ENCODE measurements at regions not wholly inside any gene's neighbourhood (a gene's known extent, or its start where the extent isn't known, plus 50 kb on each side); places are given as distances from the start of the nearest gene placed in this dataset.

DNA sequence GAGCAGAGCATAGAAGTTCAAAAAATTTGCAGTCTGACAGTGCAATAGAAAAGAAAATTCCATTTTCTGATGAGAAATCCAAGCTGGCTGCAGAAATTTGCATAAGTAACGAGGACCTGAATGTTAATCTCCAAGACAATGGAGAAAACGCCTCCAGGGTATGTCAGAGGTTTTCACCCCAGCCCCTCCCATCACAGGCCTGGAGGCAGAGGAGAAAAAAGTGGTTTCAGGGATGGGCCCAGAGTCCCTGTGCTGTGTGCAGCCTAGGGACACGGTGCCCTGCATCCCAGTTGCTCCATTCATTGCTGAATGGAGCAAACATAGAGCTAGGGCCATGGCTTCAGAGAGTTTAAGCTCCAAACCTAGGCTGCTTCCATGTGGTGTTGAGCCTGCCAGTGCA is 327.9 kb upstream of the KHDRBS2 start:
- no peak overlapping the region for H3K4me3 ChIP-seq (ENCODE audit: control insufficient read depth, low read depth, low read length)
- TF ChIP-seq, protein P1, sequence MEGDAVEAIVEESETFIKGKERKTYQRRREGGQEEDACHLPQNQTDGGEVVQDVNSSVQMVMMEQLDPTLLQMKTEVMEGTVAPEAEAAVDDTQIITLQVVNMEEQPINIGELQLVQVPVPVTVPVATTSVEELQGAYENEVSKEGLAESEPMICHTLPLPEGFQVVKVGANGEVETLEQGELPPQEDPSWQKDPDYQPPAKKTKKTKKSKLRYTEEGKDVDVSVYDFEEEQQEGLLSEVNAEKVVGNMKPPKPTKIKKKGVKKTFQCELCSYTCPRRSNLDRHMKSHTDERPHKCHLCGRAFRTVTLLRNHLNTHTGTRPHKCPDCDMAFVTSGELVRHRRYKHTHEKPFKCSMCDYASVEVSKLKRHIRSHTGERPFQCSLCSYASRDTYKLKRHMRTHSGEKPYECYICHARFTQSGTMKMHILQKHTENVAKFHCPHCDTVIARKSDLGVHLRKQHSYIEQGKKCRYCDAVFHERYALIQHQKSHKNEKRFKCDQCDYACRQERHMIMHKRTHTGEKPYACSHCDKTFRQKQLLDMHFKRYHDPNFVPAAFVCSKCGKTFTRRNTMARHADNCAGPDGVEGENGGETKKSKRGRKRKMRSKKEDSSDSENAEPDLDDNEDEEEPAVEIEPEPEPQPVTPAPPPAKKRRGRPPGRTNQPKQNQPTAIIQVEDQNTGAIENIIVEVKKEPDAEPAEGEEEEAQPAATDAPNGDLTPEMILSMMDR (conservative IDR thresholded peaks at IDR 0.05; ENCODE audit: control insufficient read depth, insufficient read depth, low read depth, low read length), result no peak
- DNase-seq (ENCODE audit: low read depth), result no peak

DNA sequence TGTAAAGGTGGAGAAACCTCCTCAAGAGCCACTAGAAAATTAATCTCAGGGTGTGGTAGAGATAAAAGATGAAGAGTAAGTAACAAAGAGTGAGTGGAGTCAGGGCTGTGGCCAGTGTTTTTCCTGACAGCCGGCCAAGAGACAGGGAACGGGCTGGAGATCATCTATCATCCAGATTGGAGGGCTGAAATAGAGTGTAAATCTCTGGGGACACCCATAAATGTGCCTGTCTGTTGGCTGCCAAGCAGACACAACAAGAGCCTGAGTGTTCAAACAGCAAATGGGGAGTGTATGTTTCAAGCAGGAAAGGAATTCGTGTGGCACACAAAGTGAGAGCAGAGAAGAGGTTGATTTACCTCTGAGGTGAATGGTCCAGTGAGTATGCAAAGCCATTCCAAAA is 326.4 kb upstream of the KHDRBS2 start:
- no peak overlapping the region for H3K4me3 ChIP-seq (ENCODE audit: control insufficient read depth, low read depth, low read length)
- DNase-seq (ENCODE audit: low read depth), result no peak
- TF ChIP-seq, protein P1 (conservative IDR thresholded peaks at IDR 0.05; ENCODE audit: control insufficient read depth, insufficient read depth, low read depth, low read length), result no peak

DNA sequence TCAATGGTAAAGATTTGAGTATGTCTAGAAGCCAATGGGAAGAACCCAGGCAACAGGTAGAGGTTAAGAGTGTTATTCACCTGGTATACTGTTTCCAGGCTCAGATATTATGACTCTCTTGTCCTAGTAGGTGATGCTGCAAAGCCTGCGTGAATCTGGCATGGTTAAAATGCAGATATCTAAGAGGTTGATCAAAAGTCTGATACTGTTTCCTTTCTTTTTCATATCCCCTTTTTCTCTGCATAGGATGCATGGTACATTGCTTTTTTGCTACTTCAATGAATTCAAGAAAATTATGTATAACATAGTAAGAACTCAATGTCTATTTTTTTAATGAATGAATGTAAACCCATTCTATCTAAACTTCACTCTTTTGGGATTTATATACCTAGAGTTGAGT is 284.3 kb upstream of the KHDRBS2 start:
- no peak for DNase-seq (ENCODE audit: low read depth)
- TF ChIP-seq, protein P1 (conservative IDR thresholded peaks at IDR 0.05; ENCODE audit: control insufficient read depth, insufficient read depth, low read depth, low read length), result no peak
- H3K4me3 ChIP-seq (ENCODE audit: control insufficient read depth, low read depth, low read length), result no peak overlapping the region

DNA sequence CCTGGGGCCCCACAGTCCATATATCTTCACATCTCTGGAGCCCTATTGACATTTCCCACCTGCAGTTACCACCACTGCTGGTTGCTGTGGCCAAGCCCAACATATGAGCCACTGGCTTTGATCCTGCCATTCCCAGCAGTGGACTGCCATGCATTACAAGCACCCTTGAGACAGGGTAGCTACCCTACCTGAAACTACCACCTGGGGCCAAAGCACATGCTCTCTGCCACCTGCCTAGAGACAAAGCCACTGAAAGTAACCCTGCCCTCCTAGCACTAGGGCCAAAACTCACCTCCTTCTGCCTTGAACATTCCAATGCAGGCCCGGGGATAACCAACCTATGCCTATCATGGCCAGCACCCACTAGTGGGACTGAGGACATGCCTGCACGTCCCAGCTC is 255.5 kb upstream of the KHDRBS2 start:
- H3K4me3 ChIP-seq (ENCODE audit: control insufficient read depth, low read depth, low read length), result no peak overlapping the region
- TF ChIP-seq, protein P1 (conservative IDR thresholded peaks at IDR 0.05; ENCODE audit: control insufficient read depth, insufficient read depth, low read depth, low read length), result no peak
- no peak for DNase-seq (ENCODE audit: low read depth)

DNA sequence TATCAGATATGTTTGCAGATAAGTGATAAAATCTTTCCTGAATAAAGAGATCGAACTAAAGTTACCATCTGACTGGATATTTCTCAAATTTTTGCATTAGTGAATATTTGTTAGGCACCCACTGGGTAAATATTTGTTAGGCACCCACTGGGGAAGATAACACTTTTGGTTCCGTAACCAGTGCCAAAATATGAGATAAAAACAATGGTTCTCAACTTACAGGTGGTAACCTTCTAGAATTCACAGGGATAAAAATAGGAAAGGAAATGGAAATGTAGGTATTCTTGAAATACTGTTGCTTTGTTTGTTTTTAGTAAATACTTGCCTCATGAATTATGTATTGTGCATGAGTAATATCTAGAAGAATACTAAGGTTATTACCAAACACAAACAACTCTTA is 245.0 kb upstream of the KHDRBS2 start:
- TF ChIP-seq, protein P1 (conservative IDR thresholded peaks at IDR 0.05; ENCODE audit: control insufficient read depth, insufficient read depth, low read depth, low read length), result no peak
- DNase-seq (ENCODE audit: low read depth), result no peak
- no peak overlapping the region for H3K4me3 ChIP-seq (ENCODE audit: control insufficient read depth, low read depth, low read length)

DNA sequence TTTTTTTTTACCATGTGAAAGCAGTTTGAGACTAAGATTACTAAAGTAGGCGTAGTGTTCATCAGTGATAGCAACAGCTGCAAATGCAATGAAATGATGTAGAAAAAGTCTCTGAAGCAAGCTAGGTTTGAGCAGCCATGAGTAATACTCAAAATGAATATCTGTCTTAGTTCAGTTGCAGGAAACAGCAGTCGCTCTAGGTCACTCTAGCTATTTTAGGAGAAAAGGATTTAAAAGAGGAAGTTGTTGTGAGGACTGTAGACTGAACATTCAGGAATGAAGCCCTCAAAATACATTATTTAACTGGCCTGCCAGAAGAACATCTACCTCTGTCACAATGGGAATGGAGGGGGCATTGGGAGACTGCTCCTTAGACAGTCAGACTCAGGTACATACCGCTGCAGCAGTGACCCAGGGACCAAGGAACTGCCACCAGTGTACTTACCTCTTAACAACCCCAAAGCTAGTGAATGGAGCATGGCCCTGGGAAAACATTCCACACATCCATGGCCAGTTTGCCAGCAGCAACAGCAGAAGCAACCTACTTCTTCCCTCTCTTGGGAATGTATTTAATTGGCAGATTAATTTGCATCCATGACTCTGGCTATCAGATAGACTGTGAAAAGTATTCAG is 243.0 kb upstream of the KHDRBS2 start:
- TF ChIP-seq, protein P1 (conservative IDR thresholded peaks at IDR 0.05; ENCODE audit: control insufficient read depth, insufficient read depth, low read depth, low read length), result no peak
- H3K4me3 ChIP-seq (ENCODE audit: control insufficient read depth, low read depth, low read length), result no peak overlapping the region
- no peak for DNase-seq (ENCODE audit: low read depth)

DNA sequence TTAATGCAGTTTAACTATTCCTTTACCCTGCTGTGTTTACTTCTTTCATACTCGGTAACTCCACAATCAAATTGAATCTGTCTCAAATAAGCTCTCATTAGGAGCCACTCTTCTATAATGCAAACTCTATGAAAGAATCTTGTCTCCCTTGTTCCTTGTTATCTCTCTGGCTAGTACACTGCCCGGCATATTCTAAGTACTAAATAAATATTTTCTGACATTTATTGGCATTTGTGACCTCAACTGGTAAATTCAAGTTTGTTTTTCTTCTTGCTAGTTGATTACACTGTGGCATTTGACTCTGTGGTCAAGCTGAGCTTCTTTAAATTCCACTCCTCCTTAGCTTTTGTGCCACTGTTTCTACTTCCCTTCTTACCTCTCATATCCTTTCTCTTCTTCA is 237.6 kb upstream of the KHDRBS2 start:
- no peak for DNase-seq (ENCODE audit: low read depth)
- no peak overlapping the region for H3K4me3 ChIP-seq (ENCODE audit: control insufficient read depth, low read depth, low read length)
- TF ChIP-seq, protein P1 (conservative IDR thresholded peaks at IDR 0.05; ENCODE audit: control insufficient read depth, insufficient read depth, low read depth, low read length), result no peak
